OCI-LY3 (cell line): ENCODE measurements at regions not wholly inside any gene's neighbourhood (a gene's known extent, or its start where the extent isn't known, plus 50 kb on each side); places are given as distances from the start of the nearest gene placed in this dataset.

ENCODE experiments used
- H2AFZ ChIP-seq: fragments of 200-600, 300-600 bp; shearing (Covaris generic); 2 replicates; pipeline ENCODE4 v1.6.0; 2014; ENCODE audit warnings: antibody characterized with exemption, low read depth, low read length
- H3K27ac ChIP-seq: fragments of 200-600, 300-600 bp; sonication (generic); 2 replicates; pipeline ENCODE4 v1.5.1; 2014; ENCODE audit warnings: mild to moderate bottlenecking, low read length, moderate library complexity, mixed read lengths
- H3K27me3 ChIP-seq: fragments of 200-600, 300-600 bp; sonication (generic); 2 replicates; pipeline ENCODE4 v1.6.1; 2014; ENCODE audit warnings: low read depth, low read length, mixed read lengths
- H3K36me3 ChIP-seq: fragments of 200-600, 300-600 bp; sonication (generic); replicated peaks from 2 replicates; pipeline ENCODE3; 2014; ENCODE audit warnings: low read depth, low read length, mixed read lengths
- H3K4me1 ChIP-seq: fragments of 300-600, 200-600 bp; sonication (generic); 2 replicates; pipeline ENCODE4 v1.6.1; 2014; ENCODE audit warnings: low read length, mixed read lengths
- H3K4me2 ChIP-seq: fragments of 200-600, 300-600 bp; sonication (generic); 2 replicates; pipeline ENCODE4 v1.6.1; 2014; ENCODE audit warnings: low read length, mixed read lengths
- H3K4me3 ChIP-seq: fragments of 300-600, 200-600 bp; sonication (generic); 2 replicates; pipeline ENCODE4 v1.5.1; 2014; ENCODE audit warnings: antibody characterized with exemption, mild to moderate bottlenecking, low read length, moderate library complexity
- H3K79me2 ChIP-seq: fragments of 300-600, 200-600 bp; shearing (Covaris generic); 2 replicates; pipeline ENCODE4 v1.6.1; 2014; ENCODE audit warnings: mild to moderate bottlenecking, low read length, mixed read lengths
- H3K9ac ChIP-seq: fragments of 300-600, 200-600 bp; shearing (Covaris generic); 2 replicates; pipeline ENCODE4 v1.6.0; 2014; ENCODE audit warnings: mild to moderate bottlenecking, low read length, moderate library complexity
- H3K9me3 ChIP-seq: fragments of 200-600, 300-600 bp; shearing (Covaris generic); 2 replicates; pipeline ENCODE4 v1.6.1; 2014; ENCODE audit warnings: low read length, mixed read lengths; ENCODE audit not compliant: insufficient read depth
- H4K20me1 ChIP-seq: fragments of 200-600, 300-600 bp; sonication (generic); 2 replicates; pipeline ENCODE4 v1.6.1; 2016; ENCODE audit warnings: low read length, mixed read lengths; ENCODE audit not compliant: insufficient read depth
- EZH2phosphoT487 ChIP-seq: fragments of 200-600 bp; shearing (Covaris generic); IDR thresholded peaks from 2 replicates; pipeline ENCODE4 v1.6.1; 2018; ENCODE audit warnings: antibody characterized with exemption, mixed run types, low read depth
- TF ChIP-seq, protein P1 (sequence below): fragments of 200-600, 300-600 bp; sonication (generic); IDR thresholded peaks from 2 replicates; pipeline ENCODE4 v1.5.1; 2014; ENCODE audit warnings: antibody characterized with exemption, low read length, low read depth

- H3K27me3 ChIP-seq: no peaks in the 10 kb centered on the region
- H3K27ac ChIP-seq: no peak overlapping the region
- no peak overlapping the region for H3K9ac ChIP-seq
- no peak overlapping the region for H3K4me2 ChIP-seq
- no peaks in the 10 kb centered on the region for H4K20me1 ChIP-seq
- no peak for TF ChIP-seq EZH2phosphoT487
- TF ChIP-seq, protein P1, sequence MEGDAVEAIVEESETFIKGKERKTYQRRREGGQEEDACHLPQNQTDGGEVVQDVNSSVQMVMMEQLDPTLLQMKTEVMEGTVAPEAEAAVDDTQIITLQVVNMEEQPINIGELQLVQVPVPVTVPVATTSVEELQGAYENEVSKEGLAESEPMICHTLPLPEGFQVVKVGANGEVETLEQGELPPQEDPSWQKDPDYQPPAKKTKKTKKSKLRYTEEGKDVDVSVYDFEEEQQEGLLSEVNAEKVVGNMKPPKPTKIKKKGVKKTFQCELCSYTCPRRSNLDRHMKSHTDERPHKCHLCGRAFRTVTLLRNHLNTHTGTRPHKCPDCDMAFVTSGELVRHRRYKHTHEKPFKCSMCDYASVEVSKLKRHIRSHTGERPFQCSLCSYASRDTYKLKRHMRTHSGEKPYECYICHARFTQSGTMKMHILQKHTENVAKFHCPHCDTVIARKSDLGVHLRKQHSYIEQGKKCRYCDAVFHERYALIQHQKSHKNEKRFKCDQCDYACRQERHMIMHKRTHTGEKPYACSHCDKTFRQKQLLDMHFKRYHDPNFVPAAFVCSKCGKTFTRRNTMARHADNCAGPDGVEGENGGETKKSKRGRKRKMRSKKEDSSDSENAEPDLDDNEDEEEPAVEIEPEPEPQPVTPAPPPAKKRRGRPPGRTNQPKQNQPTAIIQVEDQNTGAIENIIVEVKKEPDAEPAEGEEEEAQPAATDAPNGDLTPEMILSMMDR: no peak
- no peak overlapping the region for H3K4me3 ChIP-seq
- no peaks in the 10 kb centered on the region for H3K36me3 ChIP-seq
- H3K4me1 ChIP-seq: no peaks in the 10 kb centered on the region
- H2AFZ ChIP-seq: no peak overlapping the region
- no peaks in the 10 kb centered on the region for H3K79me2 ChIP-seq
- no peaks in the 10 kb centered on the region for H3K9me3 ChIP-seq
These were observed 185.9 kb downstream of the DMRT2 start for GRCh38 chr9:1236061-1236460.

DNA sequence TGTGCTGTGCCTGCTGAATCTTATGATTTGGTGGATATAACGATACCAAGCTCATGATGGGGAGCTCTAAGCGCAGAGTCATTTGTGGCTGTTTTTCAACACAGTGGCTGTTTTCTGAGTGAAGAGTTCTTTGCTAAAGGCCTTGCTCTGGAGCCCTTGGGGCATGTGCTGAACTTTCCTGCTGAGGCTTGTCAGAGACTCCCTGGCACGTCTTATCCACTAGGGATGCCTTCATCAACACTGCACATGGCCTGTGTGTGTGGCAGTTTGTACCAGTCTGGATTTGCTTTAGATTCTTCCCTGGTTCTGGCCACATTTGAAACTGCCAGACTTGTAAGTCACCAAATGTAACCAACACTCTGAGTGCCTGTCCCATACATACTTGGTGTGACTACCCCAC lies 188.2 kb downstream of the DMRT2 start:
- Histone ChIP-seq H3K9ac (no peak overlapping the region), H3K9me3 (no peaks in the 10 kb centered on the region), H3K4me1 (no peaks in the 10 kb centered on the region), H3K4me3 (no peak overlapping the region), H3K4me2 (no peak overlapping the region), H3K79me2 (no peaks in the 10 kb centered on the region), H3K27me3 (no peaks in the 10 kb centered on the region), H4K20me1 (no peaks in the 10 kb centered on the region), H3K36me3 (no peaks in the 10 kb centered on the region), H2AFZ (no peak overlapping the region), H3K27ac (no peak overlapping the region)
- no peak for TF ChIP-seq EZH2phosphoT487
- TF ChIP-seq, protein P1: no peak

GRCh38 chr9:1248743-1249142 lies 198.6 kb downstream of the DMRT2 start:
- Histone ChIP-seq H3K4me2 (no peak overlapping the region), H4K20me1 (no peaks in the 10 kb centered on the region), H3K9me3 (no peaks in the 10 kb centered on the region), H3K79me2 (no peaks in the 10 kb centered on the region), H3K27ac (no peak overlapping the region), H3K4me3 (no peak overlapping the region), H3K36me3 (no peaks in the 10 kb centered on the region), H3K27me3 (peaks cover 12% of the 10 kb centered on the region; the same call in 1 of the 2 replicates), H3K4me1 (no peaks in the 10 kb centered on the region), H3K9ac (no peak overlapping the region), H2AFZ (no peak overlapping the region)
- TF ChIP-seq, protein P1: no peak
- no peak for TF ChIP-seq EZH2phosphoT487

- Histone ChIP-seq H3K36me3 (no peaks in the 10 kb centered on the region), H3K27me3 (peaks cover 14% of the 10 kb centered on the region; the same call in 1 of the 2 replicates), H3K79me2 (no peaks in the 10 kb centered on the region), H3K4me1 (no peaks in the 10 kb centered on the region), H3K27ac (no peak overlapping the region), H3K4me3 (no peak overlapping the region), H4K20me1 (no peaks in the 10 kb centered on the region), H3K9ac (no peak overlapping the region), H3K9me3 (no peaks in the 10 kb centered on the region), H2AFZ (no peak overlapping the region), H3K4me2 (no peak overlapping the region)
- TF ChIP-seq EZH2phosphoT487: no peak
- TF ChIP-seq, protein P1: no peak
These were observed 203.2 kb downstream of the DMRT2 start for GRCh38 chr9:1253064-1253979.
